ENCODE measurements at regions not wholly inside any gene's neighbourhood (a gene's known extent, or its start where the extent isn't known, plus 50 kb on each side); places are given as distances from the start of the nearest gene placed in this dataset.
"Not testable (repeated sequence)": the region's sequence is repeated elsewhere in the genome, so short reads cannot be mapped to it uniquely, and the experiment has no call there.

DNA sequence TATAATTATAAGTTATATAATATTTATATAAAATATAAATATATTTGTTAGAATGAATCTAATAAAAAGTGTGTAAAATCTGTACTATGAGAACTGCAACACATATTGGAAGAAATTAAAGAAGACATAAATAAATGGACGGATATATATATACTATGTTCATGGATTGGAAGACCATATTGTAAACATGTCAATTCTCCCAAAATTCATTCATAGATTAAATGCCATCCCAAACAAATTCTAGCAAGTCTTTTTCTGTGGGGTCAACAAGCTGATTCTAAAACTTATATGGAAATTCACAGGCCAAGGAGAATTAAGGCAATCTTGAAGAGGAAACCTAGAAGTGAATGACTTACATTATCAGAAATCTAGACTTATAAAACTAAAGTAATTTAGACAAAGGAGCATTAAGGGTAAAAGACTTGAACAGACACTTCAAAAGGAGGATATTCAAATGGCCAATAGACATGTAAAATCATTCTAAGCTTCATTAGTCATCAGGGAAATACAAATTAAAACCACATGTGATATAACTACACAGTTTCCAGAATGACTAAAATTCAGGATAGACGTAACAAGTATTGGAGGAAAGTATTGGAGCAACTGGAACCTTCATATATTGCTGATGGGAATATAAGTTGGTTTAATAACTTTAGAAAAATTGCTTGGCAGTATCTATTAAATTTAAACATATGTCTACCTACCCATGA is 225.9 kb downstream of the EMX2 start:
- H3K9me3 Mint-ChIP-seq (ENCODE audit: unreplicated experiment): no peaks in the 10 kb centered on the region
- no peak for DNase-seq (ENCODE audit: extremely low spot score, unreplicated experiment)
- H3K4me1 Mint-ChIP-seq (ENCODE audit: unreplicated experiment): no peaks in the 10 kb centered on the region
- H3K27me3 Mint-ChIP-seq (ENCODE audit: unreplicated experiment): peaks cover 14% of the 10 kb centered on the region
- no peaks in the 10 kb centered on the region for H3K36me3 Mint-ChIP-seq (ENCODE audit: unreplicated experiment)
- TF ChIP-seq, protein P1, sequence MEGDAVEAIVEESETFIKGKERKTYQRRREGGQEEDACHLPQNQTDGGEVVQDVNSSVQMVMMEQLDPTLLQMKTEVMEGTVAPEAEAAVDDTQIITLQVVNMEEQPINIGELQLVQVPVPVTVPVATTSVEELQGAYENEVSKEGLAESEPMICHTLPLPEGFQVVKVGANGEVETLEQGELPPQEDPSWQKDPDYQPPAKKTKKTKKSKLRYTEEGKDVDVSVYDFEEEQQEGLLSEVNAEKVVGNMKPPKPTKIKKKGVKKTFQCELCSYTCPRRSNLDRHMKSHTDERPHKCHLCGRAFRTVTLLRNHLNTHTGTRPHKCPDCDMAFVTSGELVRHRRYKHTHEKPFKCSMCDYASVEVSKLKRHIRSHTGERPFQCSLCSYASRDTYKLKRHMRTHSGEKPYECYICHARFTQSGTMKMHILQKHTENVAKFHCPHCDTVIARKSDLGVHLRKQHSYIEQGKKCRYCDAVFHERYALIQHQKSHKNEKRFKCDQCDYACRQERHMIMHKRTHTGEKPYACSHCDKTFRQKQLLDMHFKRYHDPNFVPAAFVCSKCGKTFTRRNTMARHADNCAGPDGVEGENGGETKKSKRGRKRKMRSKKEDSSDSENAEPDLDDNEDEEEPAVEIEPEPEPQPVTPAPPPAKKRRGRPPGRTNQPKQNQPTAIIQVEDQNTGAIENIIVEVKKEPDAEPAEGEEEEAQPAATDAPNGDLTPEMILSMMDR (IDR thresholded peaks at IDR 0.05): no peak
- H3K4me3 Mint-ChIP-seq (ENCODE audit: unreplicated experiment): no peak overlapping the region
- H3K27ac Mint-ChIP-seq (ENCODE audit: unreplicated experiment): no peak overlapping the region

DNA sequence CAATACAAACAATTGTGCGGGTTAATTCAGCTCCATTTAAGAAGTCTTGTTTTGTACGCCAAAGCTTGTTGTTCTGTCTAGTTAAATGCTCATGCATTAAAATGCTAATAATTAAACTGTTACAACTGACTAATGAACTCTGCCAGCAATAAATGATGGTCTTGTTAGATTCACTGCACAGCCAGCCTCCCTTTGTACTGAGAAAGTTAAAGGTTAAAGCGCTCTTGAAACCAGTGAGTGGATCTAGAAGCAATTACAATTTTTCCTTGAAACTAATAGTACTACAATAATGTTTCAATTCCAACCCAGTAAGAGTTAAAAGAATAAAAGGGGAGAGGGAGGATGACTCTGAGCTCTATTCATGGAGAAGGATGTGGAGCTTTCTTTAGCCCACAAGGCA is 233.0 kb downstream of the EMX2 start:
- Mint-ChIP-seq H3K9me3 (ENCODE audit: unreplicated experiment) (no peaks in the 10 kb centered on the region), H3K4me1 (ENCODE audit: unreplicated experiment) (no peaks in the 10 kb centered on the region), H3K4me3 (ENCODE audit: unreplicated experiment) (no peak overlapping the region), H3K36me3 (ENCODE audit: unreplicated experiment) (no peaks in the 10 kb centered on the region), H3K27me3 (ENCODE audit: unreplicated experiment) (peaks cover 4% of the 10 kb centered on the region), H3K27ac (ENCODE audit: unreplicated experiment) (no peak overlapping the region)
- TF ChIP-seq, protein P1 (IDR thresholded peaks at IDR 0.05): no peak
- DNase-seq (ENCODE audit: extremely low spot score, unreplicated experiment): no peak

DNA sequence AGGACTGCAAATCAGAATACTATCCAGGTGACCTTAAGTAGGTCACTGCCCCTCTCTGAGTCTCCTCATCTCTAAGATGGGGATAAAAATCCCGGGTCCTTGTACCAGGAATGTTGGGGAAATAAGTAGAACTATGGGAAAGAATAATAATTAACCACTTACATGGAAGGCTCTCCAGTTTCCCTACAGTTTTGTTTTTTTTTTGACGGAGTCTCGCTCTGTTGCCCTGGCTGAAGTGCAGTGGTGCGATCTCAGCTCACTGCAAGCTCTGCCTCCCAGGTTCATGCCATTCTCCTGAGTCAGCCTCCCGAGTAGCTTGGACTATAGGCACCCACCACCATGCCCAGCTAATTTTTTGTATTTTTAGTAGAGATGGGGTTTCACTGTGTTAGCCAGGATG is 234.7 kb downstream of the EMX2 start:
- not testable (repeated sequence) for H3K9me3 Mint-ChIP-seq (ENCODE audit: unreplicated experiment); H3K27ac Mint-ChIP-seq (ENCODE audit: unreplicated experiment); H3K36me3 Mint-ChIP-seq (ENCODE audit: unreplicated experiment); H3K4me1 Mint-ChIP-seq (ENCODE audit: unreplicated experiment); H3K4me3 Mint-ChIP-seq (ENCODE audit: unreplicated experiment); H3K27me3 Mint-ChIP-seq (ENCODE audit: unreplicated experiment)
- DNase-seq (ENCODE audit: extremely low spot score, unreplicated experiment): peak; percentile 17

DNA sequence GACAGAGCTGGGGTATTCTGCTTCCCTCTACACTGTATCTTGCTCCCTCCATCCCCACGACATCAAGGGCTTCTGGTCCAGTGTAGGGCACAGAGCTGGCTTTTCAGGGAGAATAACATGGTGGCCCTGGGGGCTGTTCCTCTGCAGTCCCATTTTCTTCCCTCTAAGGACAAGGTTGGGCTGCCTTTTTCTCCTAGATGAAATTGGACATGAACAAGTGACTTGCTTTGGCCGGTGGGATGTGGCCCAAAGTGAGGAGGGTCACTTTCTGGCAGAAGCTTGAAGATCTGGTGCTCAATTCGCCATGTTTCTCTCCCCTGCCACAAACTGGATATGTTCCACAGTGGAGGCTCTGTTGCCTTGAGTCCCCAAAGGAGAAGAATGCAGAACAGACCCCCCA is 235.7 kb downstream of the EMX2 start:
- H3K4me1 Mint-ChIP-seq (ENCODE audit: unreplicated experiment): no peaks in the 10 kb centered on the region
- TF ChIP-seq, protein P1 (IDR thresholded peaks at IDR 0.05): no peak
- DNase-seq (ENCODE audit: extremely low spot score, unreplicated experiment): peak; percentile 65
- no peaks in the 10 kb centered on the region for H3K36me3 Mint-ChIP-seq (ENCODE audit: unreplicated experiment)
- H3K4me3 Mint-ChIP-seq (ENCODE audit: unreplicated experiment): no peak overlapping the region
- no peaks in the 10 kb centered on the region for H3K27me3 Mint-ChIP-seq (ENCODE audit: unreplicated experiment)
- no peak overlapping the region for H3K27ac Mint-ChIP-seq (ENCODE audit: unreplicated experiment)
- H3K9me3 Mint-ChIP-seq (ENCODE audit: unreplicated experiment): no peaks in the 10 kb centered on the region

DNA sequence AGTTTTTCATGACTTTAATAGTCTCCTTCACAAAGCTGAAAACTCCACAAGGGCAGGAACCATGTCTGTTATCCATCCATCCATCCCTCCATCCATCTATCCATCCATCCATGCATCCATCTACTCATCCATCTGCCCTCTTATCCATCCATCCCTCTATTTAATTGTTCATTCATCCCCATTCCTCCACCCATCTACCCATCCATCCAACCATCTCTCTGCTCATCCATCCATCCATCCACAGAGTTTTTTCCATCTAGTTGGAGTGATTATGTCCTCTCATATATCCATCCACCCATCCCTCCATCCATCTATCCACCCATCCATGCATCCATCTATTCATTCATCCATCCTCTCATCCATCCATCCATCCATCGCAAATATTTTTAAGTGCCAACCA is 237.9 kb downstream of the EMX2 start:
- H3K9me3 Mint-ChIP-seq (ENCODE audit: unreplicated experiment): no peaks in the 10 kb centered on the region
- no peaks in the 10 kb centered on the region for H3K4me1 Mint-ChIP-seq (ENCODE audit: unreplicated experiment)
- no peak overlapping the region for H3K27ac Mint-ChIP-seq (ENCODE audit: unreplicated experiment)
- no peaks in the 10 kb centered on the region for H3K36me3 Mint-ChIP-seq (ENCODE audit: unreplicated experiment)
- DNase-seq (ENCODE audit: extremely low spot score, unreplicated experiment): no peak
- no peak overlapping the region for H3K4me3 Mint-ChIP-seq (ENCODE audit: unreplicated experiment)
- TF ChIP-seq, protein P1 (IDR thresholded peaks at IDR 0.05): no peak
- no peaks in the 10 kb centered on the region for H3K27me3 Mint-ChIP-seq (ENCODE audit: unreplicated experiment)
